ENCODE measurements at regions not wholly inside any gene's neighbourhood (a gene's known extent, or its start where the extent isn't known, plus 50 kb on each side); places are given as distances from the start of the nearest gene placed in this dataset.
A peak's percentile ranks its signal among the peaks of the same experiment; 100 is the strongest.

GRCh38 chr7:155972651-155973390 lies 160.6 kb upstream of the SHH start:
- POLR2A ChIA-PET, result no interaction called here
- ATAC-seq (no peak), DNase-seq (ENCODE audit: low read depth in 1 of 2, low spot score in 1 of 2) (no peak), FAIRE-seq (no peak)
- H3K4me2 ChIP-seq, result no peak overlapping the region
- TF ChIP-seq MAZ (IDR thresholded peaks at IDR 0.05; ENCODE audit: borderline replicate concordance, low read depth, low read length), result no peak
- no peak for TF ChIP-seq BHLHE40 (IDR thresholded peaks at IDR 0.05; ENCODE audit: low read depth, low read length)
- no peaks in the 10 kb centered on the region for H3K9me3 ChIP-seq
- CTCF ChIA-PET, result interaction anchor here (0.6 to 1.2 kb wide), 4 partner anchors 9 to 785 kb away, joined by 3 read pairs; no protein-coding TSS in a partner anchor
- peak overlapping the region in 1 of 2 experiments; percentile 19; a peak in 2 of 6 replicates for H3K27ac ChIP-seq
- no peaks in the 10 kb centered on the region for H3K4me1 ChIP-seq
- WGBS (ENCODE audit: missing lambda C conversion rate), result 73% methylated on average over 13 of the region's 13 CpGs
- H3K4me3 ChIP-seq, result no peak overlapping the region

GRCh38 chr7:155972247-155972646 lies 160.0 kb upstream of the SHH start:
- Histone ChIP-seq H3K9me3 (no peaks in the 10 kb centered on the region), H3K4me3 (no peak overlapping the region), H3K27ac (no peak overlapping the region; a peak in 1 of 6 replicates), H3K4me1 (no peaks in the 10 kb centered on the region), H3K4me2 (no peak overlapping the region)
- no peak for DNase-seq (ENCODE audit: low read depth in 1 of 2, low spot score in 1 of 2)
- no peak for FAIRE-seq
- no peak for ATAC-seq
- TF ChIP-seq KDM1A (IDR thresholded peaks at IDR 0.05; ENCODE audit: low read depth) (no peak), MAZ (IDR thresholded peaks at IDR 0.05; ENCODE audit: borderline replicate concordance, low read depth, low read length) (no peak), PHF8 (IDR thresholded peaks at IDR 0.05; ENCODE audit: borderline replicate concordance, low read depth) (no peak), FOSL2 (IDR thresholded peaks at IDR 0.05) (no peak), FOSL2 (CRISPR knock-in tag; IDR thresholded peaks at IDR 0.05) (no peak), GATA3 (IDR thresholded peaks at IDR 0.05; ENCODE audit: borderline replicate concordance) (no peak), POLR2AphosphoS2 (conservative IDR thresholded peaks at IDR 0.05; ENCODE audit: low read length) (no peak), RARB (CRISPR knock-in tag; IDR thresholded peaks at IDR 0.05) (no peak), CEBPB (IDR thresholded peaks at IDR 0.05) (no peak), E2F6 (IDR thresholded peaks at IDR 0.05; ENCODE audit: borderline replicate concordance, low read depth) (no peak), PBX3 (IDR thresholded peaks at IDR 0.05) (no peak), USF2 (IDR thresholded peaks at IDR 0.05) (no peak), KDM5A (IDR thresholded peaks at IDR 0.05) (no peak), HOXA7 (CRISPR knock-in tag; IDR thresholded peaks at IDR 0.05) (no peak), NR3C1 (IDR thresholded peaks at IDR 0.05) (no peak), NFE2L2 (conservative IDR thresholded peaks at IDR 0.05; ENCODE audit: low read length) (no peak), SMC3 (IDR thresholded peaks at IDR 0.05) (no peak), ATOH8 (CRISPR knock-in tag; IDR thresholded peaks at IDR 0.05; ENCODE audit: low read depth) (no peak)
- ChIA-PET CTCF (interaction anchor here (0.6 to 1.1 kb wide), 2 partner anchors 113 to 157 kb away, joined by 3 read pairs; no protein-coding TSS in a partner anchor), POLR2A (no interaction called here)
- WGBS (ENCODE audit: missing lambda C conversion rate), result 86% methylated on average over 8 of the region's 8 CpGs

GRCh38 chr7:155971180-155971770 lies 159.0 kb upstream of the SHH start:
- 78% methylated on average over 15 of the region's 15 CpGs for WGBS (ENCODE audit: missing lambda C conversion rate)
- no peak for ATAC-seq
- TF ChIP-seq EHMT2 (IDR thresholded peaks at IDR 0.05; ENCODE audit: low read depth) (no peak), MYC (IDR thresholded peaks at IDR 0.05; ENCODE audit: borderline replicate concordance, low read length) (no peak), HOXA7 (CRISPR knock-in tag; IDR thresholded peaks at IDR 0.05) (no peak), CBX8 (IDR thresholded peaks at IDR 0.05) (no peak), CHD4 (IDR thresholded peaks at IDR 0.05; ENCODE audit: borderline replicate concordance) (no peak), POLR2AphosphoS2 (conservative IDR thresholded peaks at IDR 0.05; ENCODE audit: low read length) (no peak), PHF8 (IDR thresholded peaks at IDR 0.05; ENCODE audit: borderline replicate concordance, low read depth) (no peak), NPAS2 (CRISPR knock-in tag; IDR thresholded peaks at IDR 0.05; ENCODE audit: borderline replicate concordance) (no peak), EP300 (IDR thresholded peaks at IDR 0.05) (no peak), MAX (IDR thresholded peaks at IDR 0.05) (no peak), FOSB (CRISPR knock-in tag; IDR thresholded peaks at IDR 0.05) (no peak), TFCP2L1 (CRISPR knock-in tag; IDR thresholded peaks at IDR 0.05) (no peak)

More at GRCh38 chr7:155971180-155971770, 159.0 kb upstream of the SHH start:
- Histone ChIP-seq H3K9me3 (no peaks in the 10 kb centered on the region), H3K4me3 (no peak overlapping the region), H3K4me1 (no peaks in the 10 kb centered on the region), H3K4me2 (no peak overlapping the region), H3K27ac (no peak overlapping the region)
- ChIA-PET CTCF (interaction anchor here (1.0 kb wide), 1 partner anchor 9 kb away, joined by 4 read pairs; no protein-coding TSS in a partner anchor), POLR2A (no interaction called here)
- FAIRE-seq (no peak), DNase-seq (ENCODE audit: low read depth in 1 of 2, low spot score in 1 of 2) (no peak)
